ENCODE measurements at regions not wholly inside any gene's neighbourhood (a gene's known extent, or its start where the extent isn't known, plus 50 kb on each side); places are given as distances from the start of the nearest gene placed in this dataset.
"Not testable (repeated sequence)": the region's sequence is repeated elsewhere in the genome, so short reads cannot be mapped to it uniquely, and the experiment has no call there.

DNA sequence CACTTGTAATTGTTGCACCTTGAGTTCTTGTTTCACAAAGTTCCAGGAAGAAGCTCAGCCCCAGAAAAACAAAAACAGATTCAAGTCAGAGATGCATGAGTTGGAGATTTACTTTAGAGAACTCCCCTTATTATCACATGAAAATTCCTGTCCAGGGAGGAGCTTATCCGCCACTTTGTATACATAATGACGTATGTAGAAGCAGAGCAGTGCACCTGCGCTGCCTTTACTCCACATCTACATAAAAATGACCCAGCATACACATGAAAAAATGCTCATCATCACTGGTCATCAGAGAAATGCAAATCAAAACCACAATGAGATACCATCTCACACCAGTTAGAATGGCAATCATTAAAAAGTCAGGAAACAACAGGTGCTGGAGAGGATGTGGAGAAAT is 73.3 kb upstream of the ZSWIM2 start:
- TF ChIP-seq ZNF274 (IDR thresholded peaks at IDR 0.05; ENCODE audit: low read depth, low read length); YY1 (IDR thresholded peaks at IDR 0.05; ENCODE audit: insufficient read depth, insufficient read length): not testable (repeated sequence)

All from NT2/D1 (cell line).